Ammon's horn (tissue), 1 donor: ENCODE measurements at regions not wholly inside any gene's neighbourhood (a gene's known extent, or its start where the extent isn't known, plus 50 kb on each side); places are given as distances from the start of the nearest gene placed in this dataset.

Source experiments
- DNase-seq: peaks from one replicate; pipeline ENCODE4 v3.0.0-alpha.2; 2016; ENCODE audit warnings: low spot score

GRCh38 chr7:116148108-116148507 lies 62.2 kb upstream of the TES start:
- no peak for DNase-seq

- no peak for DNase-seq
These were observed 61.7 kb upstream of the TES start for GRCh38 chr7:116148626-116149025.

- no peak for DNase-seq
These were observed 59.8 kb upstream of the TES start for GRCh38 chr7:116150588-116150987.

- DNase-seq: no peak
These were observed 58.1 kb upstream of the TES start for GRCh38 chr7:116152276-116152675.

- no peak for DNase-seq
These were observed 57.3 kb upstream of the TES start for GRCh38 chr7:116153050-116153449.

GRCh38 chr7:116159711-116160110 lies 50.6 kb upstream of the TES start:
- no peak for DNase-seq
